GM12892 (cell line): ENCODE measurements at regions not wholly inside any gene's neighbourhood (a gene's known extent, or its start where the extent isn't known, plus 50 kb on each side); places are given as distances from the start of the nearest gene placed in this dataset.
"Not testable (repeated sequence)": the region's sequence is repeated elsewhere in the genome, so short reads cannot be mapped to it uniquely, and the experiment has no call there.

ENCODE experiments used
- DNase-seq: peaks from one replicate; pipeline ENCODE4 v3.0.0; 2011; ENCODE audit not compliant: insufficient read length
- FAIRE-seq: peaks from 2 replicates; lab custom pipeline; 2011; peaks lifted over from hg19 to GRCh38; lab: Jason Lieb, UNC
- POLR2A ChIP-seq: IDR thresholded peaks from 2 replicates; pipeline ENCODE4 v1.6.1; 2011; ENCODE audit warnings: low read depth, low read length, control low read depth
- POLR2AphosphoS5 ChIP-seq: IDR thresholded peaks from 2 replicates; pipeline ENCODE4 v1.6.1; 2011; ENCODE audit warnings: low read depth, low read length, control low read depth
- TAF1 ChIP-seq: IDR thresholded peaks from 2 replicates; pipeline ENCODE4 v1.6.1; 2011; ENCODE audit warnings: low read depth, mild to moderate bottlenecking, control low read depth, low read length, borderline replicate concordance

DNA sequence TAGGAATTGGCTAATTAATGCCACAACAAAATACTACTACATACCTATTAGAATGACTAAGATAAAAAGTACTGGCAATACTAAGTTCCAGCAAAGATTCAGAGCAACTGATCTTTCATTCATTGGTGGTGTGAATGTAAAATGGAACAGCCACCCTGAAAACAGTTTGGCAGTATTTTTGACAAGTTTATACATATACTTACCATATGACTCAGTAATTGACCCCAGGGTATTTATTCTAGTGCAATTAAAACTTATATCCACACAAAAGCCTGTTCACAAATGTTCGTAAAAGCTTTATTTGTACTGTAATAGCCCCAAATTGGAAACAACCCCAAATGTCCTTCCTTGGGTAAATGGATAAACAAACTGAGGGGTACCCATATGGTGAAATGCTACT, 270.8 kb upstream of the ACTBL2 start:
- DNase-seq (no peak), FAIRE-seq (no peak)
- no peak for TF ChIP-seq POLR2A
- no peak for TF ChIP-seq TAF1
- no peak for TF ChIP-seq POLR2AphosphoS5

DNA sequence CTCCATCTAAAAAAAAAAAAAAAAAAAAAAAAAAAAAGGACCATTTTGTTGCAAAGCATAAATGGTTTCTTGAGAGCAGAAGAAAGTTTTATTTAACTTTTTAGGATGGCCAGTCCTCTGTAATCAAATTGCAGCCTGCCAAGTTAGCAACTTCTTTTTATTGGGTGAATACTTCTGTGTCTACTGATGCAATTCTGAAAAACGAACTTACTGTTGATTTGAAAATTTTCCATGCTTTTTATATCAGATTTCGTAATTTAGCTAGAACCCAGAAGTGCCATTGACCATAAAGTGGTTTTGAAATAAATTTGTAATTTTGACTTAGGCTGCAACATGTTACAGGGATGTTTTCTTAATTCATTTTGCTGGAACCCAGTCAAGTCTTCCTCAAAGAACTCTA, 269.1 kb upstream of the ACTBL2 start:
- TF ChIP-seq POLR2AphosphoS5 (no peak), TAF1 (no peak), POLR2A (no peak)
- FAIRE-seq (no peak), DNase-seq (no peak)

- TF ChIP-seq POLR2AphosphoS5, result no peak
- TF ChIP-seq POLR2A, result no peak
- no peak for TF ChIP-seq TAF1
- no peak for FAIRE-seq
- DNase-seq, result no peak
Observed at GRCh38 chr5:57750891-57751290, 268.3 kb upstream of the ACTBL2 start.

GRCh38 chr5:57750282-57750681, 267.7 kb upstream of the ACTBL2 start:
- no peak for FAIRE-seq

DNA sequence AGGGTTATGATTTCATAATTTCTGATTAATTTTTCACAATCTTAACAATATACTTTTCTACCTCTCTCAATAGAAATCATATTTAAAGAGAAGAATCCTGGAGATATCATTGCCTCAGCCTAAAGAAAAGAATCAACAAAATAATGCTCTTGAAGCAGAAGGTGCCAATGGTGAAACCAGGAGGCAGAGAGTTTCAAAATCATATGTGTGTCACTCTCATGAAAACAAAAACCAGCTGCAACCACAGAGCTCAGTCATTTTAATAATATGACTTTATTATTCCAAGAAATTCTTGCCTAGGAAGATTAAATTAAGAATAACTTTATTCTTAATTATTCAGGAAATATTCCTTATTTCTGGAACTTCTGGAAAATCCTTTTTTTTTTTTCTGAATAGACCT, 266.8 kb upstream of the ACTBL2 start:
- TF ChIP-seq TAF1, result no peak
- no peak for TF ChIP-seq POLR2AphosphoS5
- no peak for TF ChIP-seq POLR2A
- DNase-seq, result no peak
- no peak for FAIRE-seq

More at GRCh38 chr5:57750282-57750681, 267.7 kb upstream of the ACTBL2 start:
- DNase-seq, result no peak
- TF ChIP-seq POLR2AphosphoS5 (no peak), TAF1 (no peak), POLR2A (no peak)

GRCh38 chr5:57745700-57746651, 263.4 kb upstream of the ACTBL2 start:
- TF ChIP-seq POLR2AphosphoS5 (no peak), POLR2A (no peak), TAF1 (no peak)
- DNase-seq (no peak), FAIRE-seq (no peak)

DNA sequence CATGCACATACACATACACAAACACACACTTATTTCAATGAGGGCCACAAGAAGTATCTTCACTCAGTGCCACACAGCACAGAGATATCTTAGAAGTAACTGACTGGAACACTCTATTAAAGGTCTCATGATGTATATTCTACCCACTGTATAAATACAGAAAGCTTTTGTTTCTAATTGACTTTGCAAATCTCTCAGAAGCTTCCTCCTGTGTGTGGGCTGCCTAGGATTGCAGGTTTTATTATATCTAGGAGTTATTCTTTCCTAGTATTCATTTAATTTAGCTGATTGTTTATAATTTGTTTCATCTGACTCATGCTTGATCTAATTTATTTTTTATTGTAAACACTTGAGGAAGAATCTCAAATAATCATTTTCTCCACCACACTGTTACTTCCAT, 262.4 kb upstream of the ACTBL2 start:
- DNase-seq (no peak), FAIRE-seq (no peak)
- TF ChIP-seq POLR2A (no peak), POLR2AphosphoS5 (no peak), TAF1 (no peak)

GRCh38 chr5:57741336-57741735, 258.7 kb upstream of the ACTBL2 start:
- TF ChIP-seq POLR2AphosphoS5 (no peak), POLR2A (no peak), TAF1 (no peak)
- FAIRE-seq, result no peak
- DNase-seq, result no peak

DNA sequence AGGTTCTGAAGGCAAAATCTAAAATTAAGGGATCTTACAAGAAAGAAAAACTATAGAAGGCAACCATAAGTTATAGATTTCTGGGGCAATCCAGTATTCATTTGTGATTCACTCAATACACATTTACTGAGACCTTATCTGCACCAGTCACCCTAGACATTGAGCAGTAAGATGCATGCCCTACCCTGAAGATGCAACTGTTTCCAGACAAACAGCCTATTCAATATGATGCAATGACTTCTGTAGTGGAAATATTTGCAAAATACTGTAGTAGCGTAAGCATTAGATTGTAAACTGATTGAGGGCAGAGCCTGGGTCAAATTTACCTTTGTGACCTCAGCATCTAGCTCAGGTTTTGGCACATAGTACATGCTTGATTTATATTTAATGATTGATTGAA, 256.2 kb upstream of the ACTBL2 start:
- TF ChIP-seq POLR2AphosphoS5, result no peak
- TF ChIP-seq TAF1, result no peak
- TF ChIP-seq POLR2A, result no peak
- FAIRE-seq (no peak), DNase-seq (no peak)

DNA sequence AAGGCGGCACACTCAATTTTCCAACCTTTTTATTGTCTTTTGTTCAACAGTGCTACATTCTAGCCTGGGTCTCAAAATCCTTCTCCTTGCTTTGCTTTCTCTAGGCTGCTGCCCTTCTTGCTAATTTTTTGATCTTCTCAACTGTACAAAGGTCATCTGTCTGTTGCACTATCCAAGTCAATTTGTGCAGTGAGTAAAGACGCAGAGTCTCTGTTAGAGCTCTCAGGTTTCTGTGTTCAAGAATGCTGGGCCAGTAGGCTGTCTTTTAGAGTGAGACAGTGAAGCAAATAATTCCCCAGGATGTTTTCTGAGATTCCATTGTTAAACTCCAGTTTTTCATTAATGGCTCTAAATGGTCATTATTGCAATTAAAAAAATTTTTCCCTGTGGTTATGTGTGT, 255.7 kb upstream of the ACTBL2 start:
- no peak for TF ChIP-seq POLR2AphosphoS5
- no peak for TF ChIP-seq TAF1
- no peak for TF ChIP-seq POLR2A
- DNase-seq (no peak), FAIRE-seq (no peak)

- no peak for FAIRE-seq
Observed at GRCh38 chr5:57736716-57737115, 254.1 kb upstream of the ACTBL2 start.

GRCh38 chr5:57735279-57736153, 252.9 kb upstream of the ACTBL2 start:
- not testable (repeated sequence) for FAIRE-seq, DNase-seq

More at GRCh38 chr5:57736716-57737115, 254.1 kb upstream of the ACTBL2 start:
- no peak for TF ChIP-seq POLR2A
- TF ChIP-seq TAF1, result no peak
- TF ChIP-seq POLR2AphosphoS5, result no peak
- no peak for DNase-seq
